VCaP (cell line): ENCODE measurements at regions not wholly inside any gene's neighbourhood (a gene's known extent, or its start where the extent isn't known, plus 50 kb on each side); places are given as distances from the start of the nearest gene placed in this dataset.

Source experiments
- H3K27ac ChIP-seq: fragments of 450-650 bp; 2 replicates; pipeline ENCODE4 v1.5.1; 2017
- CTCF ChIP-seq: fragments of 450-650 bp; conservative IDR thresholded peaks from 2 replicates; pipeline ENCODE4 v1.5.1; 2017; ENCODE audit warnings: mild to moderate bottlenecking, moderate library complexity

DNA sequence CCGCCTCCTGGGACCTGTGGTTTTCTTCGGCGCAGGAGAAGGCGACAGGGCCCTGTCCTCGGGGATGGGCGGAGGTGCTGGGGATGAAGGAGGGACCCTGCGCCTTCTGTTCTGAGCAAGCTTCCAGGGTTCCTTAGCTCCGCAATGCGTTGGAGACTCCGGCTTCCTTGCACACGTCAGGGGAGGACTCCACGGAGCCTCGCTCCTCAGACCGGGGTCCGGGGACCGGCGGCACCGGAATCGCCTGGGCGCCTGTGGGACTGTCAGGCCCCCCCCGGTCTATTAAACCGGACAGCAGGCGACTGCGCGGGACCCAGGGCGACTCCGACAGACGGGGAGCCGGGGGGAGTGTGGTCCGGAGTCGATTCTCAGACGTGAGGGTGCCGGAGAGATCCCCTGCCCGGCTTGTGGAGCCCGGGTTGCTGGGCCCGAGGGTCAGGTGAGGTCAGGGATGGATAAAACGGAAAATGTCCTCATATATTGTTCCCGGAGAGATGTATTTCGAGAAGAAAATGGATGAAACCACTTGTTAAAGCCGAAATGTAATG lies 227.4 kb downstream of the TEX29 start:
- TF ChIP-seq CTCF = no peak
- no peak overlapping the region for H3K27ac ChIP-seq

- TF ChIP-seq CTCF = no peak
- no peak overlapping the region for H3K27ac ChIP-seq
Observed at GRCh38 chr13:111548301-111548700, 227.9 kb downstream of the TEX29 start.

- H3K27ac ChIP-seq = no peak overlapping the region
- no peak for TF ChIP-seq CTCF
Observed at GRCh38 chr13:111548805-111549204, 228.4 kb downstream of the TEX29 start.

- no peak overlapping the region for H3K27ac ChIP-seq
- no peak for TF ChIP-seq CTCF
Observed at GRCh38 chr13:111549464-111549863, 229.0 kb downstream of the TEX29 start.

DNA sequence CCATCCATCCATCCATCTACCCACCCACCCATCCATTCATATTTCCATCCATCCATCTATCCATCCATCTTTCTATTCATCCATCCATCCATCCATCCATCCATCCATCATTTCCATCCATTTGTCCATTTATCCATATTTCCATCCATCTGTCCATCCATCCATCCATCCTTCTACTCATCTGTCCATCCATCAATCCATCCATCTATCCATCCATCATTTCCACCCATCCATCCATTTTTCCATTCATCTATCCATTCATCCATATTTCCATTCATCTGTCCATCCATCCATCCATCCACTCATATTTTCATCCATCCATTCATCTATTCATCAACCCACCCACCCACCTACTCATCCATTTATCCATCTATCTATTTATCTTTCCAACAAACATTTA lies 229.6 kb downstream of the TEX29 start:
- TF ChIP-seq CTCF = no peak
- no peak overlapping the region for H3K27ac ChIP-seq

DNA sequence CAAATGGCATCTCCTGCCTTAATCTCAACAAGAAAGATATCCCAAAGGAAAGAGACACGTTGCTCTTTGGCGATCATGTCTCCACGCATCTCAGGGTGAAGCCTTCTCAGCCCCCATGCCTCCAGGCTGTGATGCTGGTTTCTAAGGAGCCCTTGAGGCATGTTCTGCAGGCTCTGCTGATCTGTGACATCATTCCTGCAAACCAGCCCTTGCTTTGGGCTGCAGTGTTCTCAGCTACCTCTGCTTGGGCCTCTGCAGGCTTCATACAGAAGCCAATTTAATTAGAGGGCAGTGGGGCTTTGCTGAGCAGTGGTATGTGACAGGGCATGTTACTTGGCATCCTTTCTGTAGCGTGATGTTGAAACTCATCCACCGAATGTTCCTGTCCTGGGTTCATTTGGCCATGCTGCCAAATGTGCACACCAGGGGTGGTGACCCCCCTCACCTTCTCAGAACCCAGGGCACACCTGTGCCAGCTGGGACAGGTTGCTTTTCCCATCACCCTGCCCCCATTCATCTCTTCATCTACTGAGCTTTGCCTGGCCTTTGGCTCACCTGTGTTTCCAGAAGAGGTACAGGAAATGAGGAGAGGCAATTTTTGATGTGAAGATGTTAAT lies 230.9 kb downstream of the TEX29 start:
- H3K27ac ChIP-seq = no peak overlapping the region
- TF ChIP-seq CTCF = no peak

GRCh38 chr13:111552891-111553655 lies 232.6 kb downstream of the TEX29 start:
- TF ChIP-seq CTCF = no peak

More at GRCh38 chr13:111552891-111553655, 232.6 kb downstream of the TEX29 start:
- H3K27ac ChIP-seq = no peak overlapping the region
